ENCODE measurements at regions not wholly inside any gene's neighbourhood (a gene's known extent, or its start where the extent isn't known, plus 50 kb on each side); places are given as distances from the start of the nearest gene placed in this dataset.

- no peak for DNase-seq (ENCODE audit: extremely low read depth in 1 of 11, low read depth in 9 of 11, low spot score in 4 of 11)
Measured at GRCh38 chr1:234674218-234674815, 64.3 kb upstream of the IRF2BP2 start.

- DNase-seq (ENCODE audit: extremely low read depth in 1 of 11, low read depth in 9 of 11, low spot score in 4 of 11) = no peak
Measured at GRCh38 chr1:234672349-234673135, 62.6 kb upstream of the IRF2BP2 start.

GRCh38 chr1:234670967-234671626 is 61.1 kb upstream of the IRF2BP2 start:
- no peak for DNase-seq (ENCODE audit: extremely low read depth in 1 of 11, low read depth in 9 of 11, low spot score in 4 of 11)

GRCh38 chr1:234669499-234669898 is 59.5 kb upstream of the IRF2BP2 start:
- DNase-seq (ENCODE audit: extremely low read depth in 1 of 11, low read depth in 9 of 11, low spot score in 4 of 11) = no peak

- no peak for DNase-seq (ENCODE audit: extremely low read depth in 1 of 11, low read depth in 9 of 11, low spot score in 4 of 11)
Measured at GRCh38 chr1:234668577-234668955, 58.6 kb upstream of the IRF2BP2 start.

- DNase-seq (ENCODE audit: extremely low read depth in 1 of 11, low read depth in 9 of 11, low spot score in 4 of 11) = no peak
Measured at GRCh38 chr1:234667600-234668576, 57.9 kb upstream of the IRF2BP2 start.

- DNase-seq (ENCODE audit: extremely low read depth in 1 of 11, low read depth in 9 of 11, low spot score in 4 of 11) = no peak
Measured at GRCh38 chr1:234666761-234667160, 56.8 kb upstream of the IRF2BP2 start.

- DNase-seq (ENCODE audit: extremely low read depth in 1 of 11, low read depth in 9 of 11, low spot score in 4 of 11) = no peak
Measured at GRCh38 chr1:234665975-234666605, 56.1 kb upstream of the IRF2BP2 start.

GRCh38 chr1:234662148-234662547 is 52.2 kb upstream of the IRF2BP2 start:
- no peak for DNase-seq (ENCODE audit: extremely low read depth in 1 of 11, low read depth in 9 of 11, low spot score in 4 of 11)

- no peak for DNase-seq (ENCODE audit: extremely low read depth in 1 of 11, low read depth in 9 of 11, low spot score in 4 of 11)
Measured at GRCh38 chr1:234661317-234661928, 51.4 kb upstream of the IRF2BP2 start.

- no peak for DNase-seq (ENCODE audit: extremely low read depth in 1 of 11, low read depth in 9 of 11, low spot score in 4 of 11)
Measured at GRCh38 chr1:234660536-234661316, 50.7 kb upstream of the IRF2BP2 start.
